Astrocyte (in vitro differentiated cells and primary cell): ENCODE measurements at regions not wholly inside any gene's neighbourhood (a gene's known extent, or its start where the extent isn't known, plus 50 kb on each side); places are given as distances from the start of the nearest gene placed in this dataset.

Experiments used
- CTCF ChIP-seq: IDR thresholded peaks from 2 replicates; pipeline ENCODE4 v1.5.1; 2011; ENCODE audit warnings: low read depth, mild to moderate bottlenecking, inconsistent platforms, low read length, moderate library complexity; ENCODE audit not compliant: insufficient read depth
- EZH2 ChIP-seq: IDR thresholded peaks from 2 replicates; pipeline ENCODE4 v1.6.1; 2012; ENCODE audit warnings: mild to moderate bottlenecking, low read length, inconsistent platforms; ENCODE audit not compliant: insufficient read depth

DNA sequence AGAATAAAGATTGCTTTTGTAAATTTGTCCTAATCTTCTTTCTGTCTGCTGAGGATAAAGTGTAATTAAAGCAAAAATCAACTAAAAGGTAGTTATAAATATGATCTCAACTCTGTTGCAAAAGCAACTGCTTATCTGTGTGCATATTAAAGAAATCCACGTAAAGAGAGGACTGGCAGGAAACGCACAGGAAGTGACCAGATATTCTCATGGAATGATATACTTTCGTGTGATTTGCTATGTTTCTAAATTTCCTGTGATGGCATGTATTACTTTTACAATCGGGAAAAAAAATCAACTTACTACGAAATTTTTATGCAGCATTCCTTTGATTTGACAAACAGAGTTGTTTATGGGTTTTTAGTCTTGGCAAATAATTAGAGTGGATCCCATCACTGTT, 75.4 kb downstream of the RGS2 start:
- TF ChIP-seq EZH2 (no peak), CTCF (no peak)
